Osteoblast (primary cell): ENCODE measurements at regions not wholly inside any gene's neighbourhood (a gene's known extent, or its start where the extent isn't known, plus 50 kb on each side); places are given as distances from the start of the nearest gene placed in this dataset.

Experiments
- DNase-seq: peaks from one replicate; pipeline ENCODE4 v3.0.0; 2011; ENCODE audit warnings: low spot score, mixed read lengths; ENCODE audit not compliant: insufficient read length; ENCODE audit errors: missing footprints
- H2AFZ ChIP-seq: 2 replicates; pipeline ENCODE4 v1.6.0; 2011; ENCODE audit warnings: mild to moderate bottlenecking, low read length
- H3K27ac ChIP-seq: 2 replicates; pipeline ENCODE4 v1.5.1; 2011; ENCODE audit warnings: mild to moderate bottlenecking, low read depth, low read length, moderate library complexity
- H3K27me3 ChIP-seq: 2 replicates; pipeline ENCODE4 v1.6.0; 2012; ENCODE audit warnings: mild to moderate bottlenecking, control low read depth, inconsistent platforms, low read length, moderate library complexity; ENCODE audit not compliant: insufficient read depth
- H3K36me3 ChIP-seq: 2 replicates; pipeline ENCODE4 v1.5.1; 2011; ENCODE audit warnings: mild to moderate bottlenecking, low read length, control low read depth, moderate library complexity; ENCODE audit not compliant: insufficient read depth
- H3K4me1 ChIP-seq: 2 replicates; pipeline ENCODE4 v1.5.1; 2011; ENCODE audit warnings: mild to moderate bottlenecking, low read length, control low read depth, moderate library complexity; ENCODE audit not compliant: insufficient read depth
- H3K4me2 ChIP-seq: 2 replicates; pipeline ENCODE4 v1.6.0; 2011; ENCODE audit warnings: mild to moderate bottlenecking, low read length; ENCODE audit not compliant: insufficient read depth
- H3K4me3 ChIP-seq: fragments of 200-600 bp; sonication (generic); 3 replicates; pipeline ENCODE4 v1.5.1; 2012; ENCODE audit warnings: mild to moderate bottlenecking, low read length, inconsistent platforms; ENCODE audit not compliant: insufficient read depth
- H3K79me2 ChIP-seq: 2 replicates; pipeline ENCODE4 v1.6.0; 2012; ENCODE audit warnings: mild to moderate bottlenecking, low read length, control low read depth, inconsistent platforms; ENCODE audit not compliant: insufficient read depth
- H3K9me3 ChIP-seq: 2 replicates; pipeline ENCODE4 v1.5.1; 2011; ENCODE audit warnings: low read depth, low read length, control low read depth
- H4K20me1 ChIP-seq: 2 replicates; pipeline ENCODE4 v1.6.0; 2012; ENCODE audit warnings: mild to moderate bottlenecking, low read length, control low read depth; ENCODE audit not compliant: insufficient read depth
- CTCF ChIP-seq: IDR thresholded peaks from 2 replicates; pipeline ENCODE4 v1.5.1; 2011; ENCODE audit warnings: mild to moderate bottlenecking, low read depth, low read length, moderate library complexity; ENCODE audit errors: extremely low read depth

GRCh38 chr5:38742821-38743220 lies 103.0 kb upstream of the OSMR start:
- no peaks in the 10 kb centered on the region for H3K79me2 ChIP-seq
- H3K27me3 ChIP-seq, result peaks cover 3% of the 10 kb centered on the region
- no peak overlapping the region for H3K4me2 ChIP-seq
- no peaks in the 10 kb centered on the region for H4K20me1 ChIP-seq
- DNase-seq, result no peak
- TF ChIP-seq CTCF, result no peak
- H3K27ac ChIP-seq, result no peak overlapping the region
- H3K36me3 ChIP-seq, result no peaks in the 10 kb centered on the region
- no peak overlapping the region for H3K4me3 ChIP-seq
- H3K9me3 ChIP-seq, result no peaks in the 10 kb centered on the region
- peaks cover 5% of the 10 kb centered on the region for H3K4me1 ChIP-seq
- no peak overlapping the region for H2AFZ ChIP-seq

DNA sequence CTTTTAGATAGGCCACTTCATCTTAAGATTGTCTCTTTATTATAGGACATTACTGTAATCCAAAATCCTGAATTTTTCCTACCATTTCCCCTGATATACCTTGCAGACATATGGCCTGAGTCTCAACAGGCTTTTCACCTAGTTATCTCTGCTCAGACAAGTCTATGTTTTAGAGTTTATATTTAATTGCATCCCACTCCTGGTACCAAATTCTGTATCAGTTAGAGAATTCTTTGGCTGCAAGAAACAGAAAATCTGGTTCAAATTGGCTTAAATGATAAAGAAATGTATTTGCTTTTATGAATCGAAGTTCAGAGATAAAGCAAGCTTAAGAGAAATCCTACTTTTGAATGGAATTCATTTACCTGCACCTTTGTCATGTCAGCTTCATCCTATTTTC lies 102.2 kb upstream of the OSMR start:
- peaks cover 5% of the 10 kb centered on the region for H3K4me1 ChIP-seq
- no peak for DNase-seq
- H2AFZ ChIP-seq, result no peak overlapping the region
- H4K20me1 ChIP-seq, result no peaks in the 10 kb centered on the region
- H3K4me2 ChIP-seq, result no peak overlapping the region
- no peak for TF ChIP-seq CTCF
- no peak overlapping the region for H3K27ac ChIP-seq
- H3K9me3 ChIP-seq, result no peaks in the 10 kb centered on the region
- H3K79me2 ChIP-seq, result no peaks in the 10 kb centered on the region
- peaks cover 3% of the 10 kb centered on the region for H3K27me3 ChIP-seq
- no peaks in the 10 kb centered on the region for H3K36me3 ChIP-seq
- H3K4me3 ChIP-seq, result no peak overlapping the region

DNA sequence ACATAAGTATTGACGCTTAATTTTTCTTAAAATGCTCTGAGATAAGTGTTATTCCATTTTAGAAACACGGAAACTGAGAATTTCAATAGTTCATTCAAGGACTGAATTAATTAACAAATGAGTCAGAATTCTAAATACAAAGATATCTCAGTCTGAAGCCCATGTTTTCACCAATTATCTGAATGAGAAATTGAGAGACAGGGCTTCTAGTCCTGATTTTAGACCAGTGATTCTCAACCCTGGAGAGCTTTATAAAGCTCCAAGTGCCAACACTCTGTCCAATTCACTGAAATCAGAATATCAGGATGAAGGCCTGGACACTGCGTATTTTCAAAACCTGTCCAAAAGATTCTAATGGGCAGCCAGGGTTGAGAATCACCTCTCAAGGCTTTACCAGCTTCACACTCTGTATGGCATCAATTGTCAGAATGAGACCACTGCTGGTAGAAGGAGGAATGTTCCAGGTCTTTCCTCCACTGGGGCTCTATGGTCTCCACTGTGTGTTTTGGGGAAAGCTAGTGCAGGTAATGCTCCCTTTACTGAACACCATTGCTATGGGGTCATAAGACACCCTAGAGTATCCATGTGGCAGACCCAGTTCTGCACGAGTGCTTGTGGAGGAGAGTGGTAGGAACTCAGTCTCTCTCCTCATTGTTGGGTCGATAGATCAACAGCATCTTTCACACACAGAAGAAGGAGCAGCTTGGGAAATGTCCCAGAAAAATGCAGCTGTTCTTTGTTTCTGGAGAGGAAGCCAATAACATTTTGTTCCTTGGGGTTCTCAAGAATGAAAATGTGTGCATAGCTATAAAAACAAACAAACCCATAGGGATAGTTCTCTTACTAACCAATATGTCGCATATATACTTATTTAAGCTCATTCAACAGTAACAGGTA lies 99.7 kb upstream of the OSMR start:
- no peaks in the 10 kb centered on the region for H3K36me3 ChIP-seq
- no peaks in the 10 kb centered on the region for H3K4me1 ChIP-seq
- H3K79me2 ChIP-seq, result no peaks in the 10 kb centered on the region
- H3K27me3 ChIP-seq, result peaks cover 3% of the 10 kb centered on the region
- DNase-seq, result no peak
- H3K9me3 ChIP-seq, result no peaks in the 10 kb centered on the region
- H3K27ac ChIP-seq, result no peak overlapping the region
- no peak overlapping the region for H2AFZ ChIP-seq
- no peak overlapping the region for H3K4me3 ChIP-seq
- H4K20me1 ChIP-seq, result no peaks in the 10 kb centered on the region
- no peak overlapping the region for H3K4me2 ChIP-seq
- TF ChIP-seq CTCF, result no peak

DNA sequence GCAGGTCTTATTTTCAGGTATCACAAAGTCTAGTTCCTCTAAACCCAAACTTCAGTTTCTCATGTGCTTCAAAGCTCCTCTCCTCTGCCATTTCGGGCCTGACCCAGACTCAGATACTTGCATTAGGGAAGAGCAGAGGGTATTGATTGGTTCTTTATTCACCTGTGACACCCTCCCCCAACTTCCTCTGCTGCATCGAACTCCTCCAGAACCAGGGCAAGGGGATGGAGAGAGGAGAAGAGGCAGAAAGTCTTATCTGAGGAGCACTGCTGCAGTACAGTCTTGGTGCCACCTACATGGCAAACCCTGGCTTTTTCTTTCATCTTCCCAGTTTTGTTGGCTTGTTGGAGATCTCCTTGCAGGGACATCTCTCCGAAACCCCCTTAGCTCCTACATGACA lies 96.0 kb upstream of the OSMR start:
- DNase-seq, result peak; percentile 22
- H3K4me1 ChIP-seq, result no peaks in the 10 kb centered on the region
- no peaks in the 10 kb centered on the region for H3K36me3 ChIP-seq

More for the DNA sequence above, 96.0 kb upstream of the OSMR start:
- Histone ChIP-seq H3K27me3 (peaks cover 3% of the 10 kb centered on the region), H3K9me3 (no peaks in the 10 kb centered on the region), H4K20me1 (no peaks in the 10 kb centered on the region), H3K4me2 (no peak overlapping the region), H3K79me2 (no peaks in the 10 kb centered on the region), H3K27ac (no peak overlapping the region), H2AFZ (no peak overlapping the region), H3K4me3 (no peak overlapping the region)
- TF ChIP-seq CTCF, result no peak
